H9 (cell line): ENCODE measurements at regions not wholly inside any gene's neighbourhood (a gene's known extent, or its start where the extent isn't known, plus 50 kb on each side); places are given as distances from the start of the nearest gene placed in this dataset.

Experiments used
- DNase-seq: peaks from one replicate; pipeline ENCODE4 v3.0.0-alpha.2; 2017
- H2AFZ ChIP-seq: one replicate; pipeline ENCODE4 v1.6.1; 2013; ENCODE audit warnings: mild to moderate bottlenecking, low read length, control low read depth, moderate library complexity
- H2AK5ac ChIP-seq: 2 replicates; pipeline ENCODE4 v1.6.1; 2013; ENCODE audit warnings: low read length, control low read depth, mixed read lengths; ENCODE audit not compliant: insufficient read length
- H2BK120ac ChIP-seq: one replicate; pipeline ENCODE4 v1.6.1; 2013; ENCODE audit warnings: low read depth, mild to moderate bottlenecking, low read length, control low read depth, inconsistent platforms; ENCODE audit not compliant: poor library complexity, severe bottlenecking
- H2BK12ac ChIP-seq: 2 replicates; pipeline ENCODE4 v1.6.1; 2013; ENCODE audit warnings: low read length, control low read depth, mixed read lengths, low read depth; ENCODE audit not compliant: insufficient read length
- H2BK15ac ChIP-seq: 2 replicates; pipeline ENCODE4 v1.6.1; 2013; ENCODE audit warnings: low read depth, low read length, control low read depth
- H2BK20ac ChIP-seq: one replicate; pipeline ENCODE4 v1.6.1; 2013; ENCODE audit warnings: low read depth, mild to moderate bottlenecking, low read length, control low read depth, inconsistent platforms; ENCODE audit not compliant: poor library complexity, severe bottlenecking
- H2BK5ac ChIP-seq: 2 replicates; pipeline ENCODE4 v1.6.1; 2013; ENCODE audit warnings: low read length, control low read depth, mixed read lengths; ENCODE audit not compliant: insufficient read length
- H3K14ac ChIP-seq: 2 replicates; pipeline ENCODE4 v1.6.1; 2013; ENCODE audit warnings: low read length, control low read depth; ENCODE audit not compliant: insufficient read depth
- H3K18ac ChIP-seq: 2 replicates; pipeline ENCODE4 v1.6.1; 2013; ENCODE audit warnings: low read depth, mild to moderate bottlenecking, mixed read lengths, low read length, control low read depth; ENCODE audit not compliant: insufficient read length
- H3K23ac ChIP-seq: 2 replicates; pipeline ENCODE4 v1.6.1; 2013; ENCODE audit warnings: low read length, control low read depth, mixed read lengths, low read depth; ENCODE audit not compliant: insufficient read length
- H3K23me2 ChIP-seq: 2 replicates; pipeline ENCODE4 v1.6.1; 2013; ENCODE audit warnings: low read depth, mild to moderate bottlenecking, mixed read lengths, low read length, control low read depth; ENCODE audit not compliant: insufficient read length, poor library complexity, severe bottlenecking
- H3K27ac ChIP-seq: 2 replicates; pipeline ENCODE4 v1.5.1; 2013; ENCODE audit warnings: low read length, control low read depth, mixed read lengths, low read depth; ENCODE audit not compliant: insufficient read length
- H3K27me3 ChIP-seq: 2 replicates; pipeline ENCODE4 v1.6.1; 2013; ENCODE audit warnings: low read length, control low read depth, inconsistent platforms; ENCODE audit not compliant: insufficient read depth
- H3K4ac ChIP-seq: 2 replicates; pipeline ENCODE4 v1.6.1; 2013; ENCODE audit warnings: low read depth, mild to moderate bottlenecking, control low read depth, inconsistent platforms, low read length, moderate library complexity
- H3K4me1 ChIP-seq: 2 replicates; pipeline ENCODE4 v1.6.1; 2013; ENCODE audit warnings: low read length, control low read depth, inconsistent platforms; ENCODE audit not compliant: insufficient read depth
- H3K4me2 ChIP-seq: 2 replicates; pipeline ENCODE4 v1.6.1; 2013; ENCODE audit warnings: low read length, control low read depth, mixed read lengths; ENCODE audit not compliant: insufficient read length, insufficient read depth
- H3K56ac ChIP-seq: 2 replicates; pipeline ENCODE4 v1.6.1; 2013; ENCODE audit warnings: low read depth, mild to moderate bottlenecking, mixed read lengths, low read length, control low read depth; ENCODE audit not compliant: insufficient read length
- H3K79me1 ChIP-seq: 2 replicates; pipeline ENCODE4 v1.6.1; 2013; ENCODE audit warnings: low read depth, mild to moderate bottlenecking, moderate library complexity, low read length, control low read depth, inconsistent platforms; ENCODE audit not compliant: insufficient read depth, poor library complexity, severe bottlenecking
- H3K79me2 ChIP-seq: 2 replicates; pipeline ENCODE4 v1.6.1; 2013; ENCODE audit warnings: low read length, control low read depth, inconsistent platforms; ENCODE audit not compliant: insufficient read depth
- H3K9ac ChIP-seq: 2 replicates; pipeline ENCODE4 v1.6.1; 2013; ENCODE audit warnings: low read length, control low read depth, mixed read lengths; ENCODE audit not compliant: insufficient read length; ENCODE audit errors: extremely low read depth
- H3K9me3 ChIP-seq: one replicate; pipeline ENCODE4 v1.6.1; 2013; ENCODE audit warnings: low read depth, low read length, inconsistent platforms; ENCODE audit not compliant: control insufficient read depth
- H3T11ph ChIP-seq: one replicate; pipeline ENCODE4 v1.6.1; 2013; ENCODE audit warnings: mild to moderate bottlenecking, low read length, control low read depth, inconsistent platforms
- H4K20me1 ChIP-seq: one replicate; pipeline ENCODE4 v1.6.1; 2013; ENCODE audit not compliant: control insufficient read depth, insufficient read length, insufficient read depth
- H4K5ac ChIP-seq: 2 replicates; pipeline ENCODE4 v1.6.1; 2013; ENCODE audit warnings: low read depth, mild to moderate bottlenecking, mixed read lengths, low read length, control low read depth; ENCODE audit not compliant: insufficient read length
- H4K8ac ChIP-seq: replicated peaks from 2 replicates; pipeline ENCODE4 v1.6.1; 2013; ENCODE audit warnings: low read length, control low read depth, mixed read lengths, low read depth; ENCODE audit not compliant: insufficient read length
- H4K91ac ChIP-seq: 2 replicates; pipeline ENCODE4 v1.6.1; 2013; ENCODE audit warnings: low read depth, mild to moderate bottlenecking, moderate library complexity, mixed read lengths, low read length, control low read depth; ENCODE audit not compliant: insufficient read length
- H3K27ac Mint-ChIP-seq, 3 experiments: 2 replicates in 2 of 3; 3 replicates in 1 of 3; pipeline ENCODE4 v1.8.0; 2020 to 2021; ENCODE audit warnings: mixed read lengths in 3 of 3, mild to moderate bottlenecking in 1 of 3, moderate library complexity in 1 of 3
- H3K27me3 Mint-ChIP-seq: 2 replicates; pipeline ENCODE4 v1.8.0; 2021; ENCODE audit warnings: low read depth, mild to moderate bottlenecking, moderate library complexity, mixed read lengths
- H3K36me3 Mint-ChIP-seq, 3 experiments: 2 replicates in 2 of 3; 3 replicates in 1 of 3; pipeline ENCODE4 v1.8.0; 2020 to 2021; ENCODE audit warnings: low read depth in 3 of 3, mixed read lengths in 3 of 3; ENCODE audit not compliant: insufficient read depth in 1 of 3
- H3K4me1 Mint-ChIP-seq, 2 experiments: 2 replicates each; pipeline ENCODE4 v1.8.0; 2020; ENCODE audit warnings: mixed read lengths in 2 of 2
- H3K4me3 Mint-ChIP-seq, 2 experiments: 2 replicates in 1 of 2; 3 replicates in 1 of 2; pipeline ENCODE4 v1.8.0; 2020 to 2021; ENCODE audit warnings: mild to moderate bottlenecking in 2 of 2, mixed read lengths in 2 of 2, moderate library complexity in 1 of 2
- H3K9me3 Mint-ChIP-seq, 2 experiments: 2 replicates in 1 of 2; 3 replicates in 1 of 2; pipeline ENCODE4 v1.8.0; 2020; ENCODE audit warnings: mild to moderate bottlenecking in 2 of 2, mixed read lengths in 2 of 2, moderate library complexity in 1 of 2
- WGBS: extraction: QIAGEN DNeasy Blood & Tissue Kit; methylation state at CpG from one replicate; pipeline ENCODE4 v1.1.7; 2013; ENCODE audit warnings: missing lambda C conversion rate, low lambda C conversion rate, mixed read lengths; ENCODE audit not compliant: insufficient read length; ENCODE audit errors: extremely low coverage; 5-methylcytosine and 5-hydroxymethylcytosine counted together
- TF ChIP-seq, protein P1 (sequence below): fragments of 200-600 bp; sonication (generic); conservative IDR thresholded peaks from 3 replicates; pipeline ENCODE4 v1.8.0; 2021; ENCODE audit warnings: antibody characterized with exemption, mild to moderate bottlenecking

DNA sequence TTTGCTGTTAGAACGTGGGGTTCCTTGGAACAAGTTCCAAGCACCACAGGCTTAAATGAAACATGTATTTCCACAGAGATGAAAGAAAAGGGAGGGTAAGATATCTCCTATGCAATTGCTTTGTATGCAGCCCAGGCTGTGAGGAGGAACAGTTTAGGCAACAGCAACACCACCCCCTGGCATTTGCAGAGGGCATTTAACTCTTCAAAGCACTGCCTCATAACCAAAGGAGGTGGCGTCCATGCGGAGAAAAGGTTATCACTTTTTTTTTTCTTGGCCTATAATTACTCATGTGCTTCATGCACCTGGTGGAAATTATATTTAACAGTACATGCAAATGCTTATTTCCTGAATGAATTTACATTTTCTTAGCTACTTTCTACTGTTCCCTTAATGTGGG, 286.0 kb downstream of the LPIN1 start:
- no peaks in the 10 kb centered on the region; a peak in 1 of 7 replicates for H3K36me3 Mint-ChIP-seq
- Histone ChIP-seq H3K56ac (no peak overlapping the region), H4K8ac (no peak overlapping the region), H3T11ph (no peak overlapping the region), H3K23ac (no peak overlapping the region), H3K9me3 (no peaks in the 10 kb centered on the region), H3K18ac (no peak overlapping the region), H3K4me1 (no peaks in the 10 kb centered on the region), H3K27ac (no peak overlapping the region), H4K5ac (no peak overlapping the region), H3K79me2 (no peaks in the 10 kb centered on the region), H3K9ac (no peak overlapping the region), H2BK15ac (no peak overlapping the region), H2AFZ (no peak overlapping the region), H3K23me2 (no peaks in the 10 kb centered on the region), H2BK20ac (no peak overlapping the region), H4K20me1 (no peaks in the 10 kb centered on the region), H2BK120ac (no peak overlapping the region), H4K91ac (no peak overlapping the region), H3K27me3 (no peaks in the 10 kb centered on the region), H3K79me1 (no peaks in the 10 kb centered on the region), H2BK12ac (no peak overlapping the region), H2AK5ac (no peak overlapping the region), H3K4ac (no peak overlapping the region), H3K14ac (no peak overlapping the region), H3K4me2 (no peak overlapping the region), H2BK5ac (no peak overlapping the region)
- no peak for DNase-seq
- H3K9me3 Mint-ChIP-seq, result no peaks in the 10 kb centered on the region
- H3K27me3 Mint-ChIP-seq, result peaks cover 7% of the 10 kb centered on the region
- TF ChIP-seq, protein P1, sequence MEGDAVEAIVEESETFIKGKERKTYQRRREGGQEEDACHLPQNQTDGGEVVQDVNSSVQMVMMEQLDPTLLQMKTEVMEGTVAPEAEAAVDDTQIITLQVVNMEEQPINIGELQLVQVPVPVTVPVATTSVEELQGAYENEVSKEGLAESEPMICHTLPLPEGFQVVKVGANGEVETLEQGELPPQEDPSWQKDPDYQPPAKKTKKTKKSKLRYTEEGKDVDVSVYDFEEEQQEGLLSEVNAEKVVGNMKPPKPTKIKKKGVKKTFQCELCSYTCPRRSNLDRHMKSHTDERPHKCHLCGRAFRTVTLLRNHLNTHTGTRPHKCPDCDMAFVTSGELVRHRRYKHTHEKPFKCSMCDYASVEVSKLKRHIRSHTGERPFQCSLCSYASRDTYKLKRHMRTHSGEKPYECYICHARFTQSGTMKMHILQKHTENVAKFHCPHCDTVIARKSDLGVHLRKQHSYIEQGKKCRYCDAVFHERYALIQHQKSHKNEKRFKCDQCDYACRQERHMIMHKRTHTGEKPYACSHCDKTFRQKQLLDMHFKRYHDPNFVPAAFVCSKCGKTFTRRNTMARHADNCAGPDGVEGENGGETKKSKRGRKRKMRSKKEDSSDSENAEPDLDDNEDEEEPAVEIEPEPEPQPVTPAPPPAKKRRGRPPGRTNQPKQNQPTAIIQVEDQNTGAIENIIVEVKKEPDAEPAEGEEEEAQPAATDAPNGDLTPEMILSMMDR, result no peak; the same call in 2 of the 3 replicates
- no peaks in the 10 kb centered on the region for H3K4me1 Mint-ChIP-seq
- no peak overlapping the region for H3K27ac Mint-ChIP-seq
- no peak overlapping the region for H3K4me3 Mint-ChIP-seq
- WGBS, result no CpG with 5 or more reads among the region's 3 CpGs
